ENCODE measurements at regions not wholly inside any gene's neighbourhood (a gene's known extent, or its start where the extent isn't known, plus 50 kb on each side); places are given as distances from the start of the nearest gene placed in this dataset.
"Not testable (repeated sequence)": the region's sequence is repeated elsewhere in the genome, so short reads cannot be mapped to it uniquely, and the experiment has no call there.

GRCh38 chr21:33972539-33972938, 56.9 kb upstream of the ATP5PO start:
- DNase-seq: no peak

- no peak for DNase-seq
Measured at GRCh38 chr21:33971492-33972013, 55.9 kb upstream of the ATP5PO start.

GRCh38 chr21:33969581-33969980, 54.0 kb upstream of the ATP5PO start:
- DNase-seq: no peak

GRCh38 chr21:33968995-33969348, 53.4 kb upstream of the ATP5PO start:
- DNase-seq: no peak

- DNase-seq: peak in 1 of 5 experiments; percentile 38
Measured at GRCh38 chr21:33968080-33968994, 52.7 kb upstream of the ATP5PO start.

DNA sequence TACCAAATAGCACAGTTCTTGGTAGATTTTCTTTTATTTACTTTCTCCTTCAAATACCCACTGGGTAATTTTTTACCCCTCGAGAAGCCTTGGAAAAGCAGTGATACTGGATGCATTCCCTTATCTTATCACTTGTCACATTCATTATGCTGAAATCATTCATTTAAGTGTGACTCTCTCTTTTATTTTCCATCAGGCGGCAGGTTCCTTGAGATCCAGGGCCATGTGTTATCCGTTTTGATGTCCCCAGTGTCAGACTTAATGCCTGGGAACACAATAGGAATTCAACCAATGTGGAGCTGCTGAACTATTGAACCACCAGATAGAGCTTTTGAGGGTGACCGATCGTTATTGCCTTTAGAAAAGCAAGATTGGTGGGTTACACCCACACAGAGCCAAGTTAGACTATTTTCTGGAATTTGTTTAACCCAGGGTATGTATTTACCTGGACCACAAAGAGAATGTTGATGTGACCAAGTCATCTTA, 51.5 kb upstream of the ATP5PO start:
- DNase-seq: no peak

GRCh38 chr21:33966324-33966949, 50.8 kb upstream of the ATP5PO start:
- DNase-seq: no peak

GRCh38 chr21:33965662-33966061, 50.1 kb upstream of the ATP5PO start:
- not testable (repeated sequence) for DNase-seq

Measured in T-helper 2 cell (primary cell).